Vagina (tissue), 2 donors: ENCODE measurements at regions not wholly inside any gene's neighbourhood (a gene's known extent, or its start where the extent isn't known, plus 50 kb on each side); places are given as distances from the start of the nearest gene placed in this dataset.

ENCODE experiments used
- DNase-seq, 2 donors: peaks; one replicate each; pipeline ENCODE4 v3.0.0-alpha.2; 2017; ENCODE audit errors: extremely low spot score in 2 of 2
- H3K27ac ChIP-seq: fragments of 200-600 bp; sonication (generic); one replicate; pipeline ENCODE4 v1.5.1; 2019
- H3K27me3 ChIP-seq: fragments of 200-600 bp; sonication (generic); one replicate; pipeline ENCODE4 v1.5.1; 2019
- H3K36me3 ChIP-seq, 2 donors: fragments of 200-600 bp; sonication (generic); one replicate each; pipeline ENCODE4 v1.5.1; 2017 to 2019
- H3K4me1 ChIP-seq: fragments of 200-600 bp; sonication (generic); one replicate; pipeline ENCODE4 v1.5.1; 2019
- H3K4me3 ChIP-seq, 2 donors: fragments of 200-600 bp; sonication (generic); 1 replicate in 1 of 2; 2 replicates in 1 of 2; pipeline ENCODE4 v1.5.1; 2016 to 2019
- H3K9me3 ChIP-seq: fragments of 200-600 bp; sonication (generic); one replicate; pipeline ENCODE4 v1.5.1; 2019
- CTCF ChIP-seq, 3 experiments: fragments of 450-650 bp in 2 of 3; fragments of 200-600 bp in 1 of 3; sonication (generic) in 1 of 3; IDR thresholded peaks; one replicate each; pipeline ENCODE4 v1.5.1; 2017 to 2019; ENCODE audit warnings: antibody characterized with exemption in 3 of 3, mild to moderate bottlenecking in 2 of 3, moderate library complexity in 2 of 3
- POLR2A ChIP-seq, 2 donors: fragments of 450-650 bp; IDR thresholded peaks; one replicate each; pipeline ENCODE4 v1.6.1; 2017; ENCODE audit warnings: antibody characterized with exemption in 2 of 2, mild to moderate bottlenecking in 2 of 2, moderate library complexity in 2 of 2
- POLR2AphosphoS5 ChIP-seq, 2 donors: sonication (generic); formaldehyde crosslinking; IDR thresholded peaks; one replicate each; pipeline ENCODE4 v1.9.0; 2017; ENCODE audit warnings: antibody characterized with exemption in 2 of 2, mild to moderate bottlenecking in 2 of 2, low read depth in 1 of 2; ENCODE audit not compliant: insufficient read depth in 1 of 2
- intact Hi-C: fragments of 100-400 bp; cut with DNase I; formaldehyde crosslinking; loops from one replicate; pipeline ENCODE4 v1.15.1; 2023

GRCh38 chr22:47315862-47316419, 553.5 kb downstream of the TBC1D22A start:
- TF ChIP-seq CTCF (IDR thresholded peaks at IDR 0.05) (no peak), POLR2A (IDR thresholded peaks at IDR 0.05) (no peak), POLR2AphosphoS5 (IDR thresholded peaks at IDR 0.05; ENCODE audit: insufficient read depth in 1 of 2, low read depth in 1 of 2) (no peak)
- intact Hi-C loops: no loop called here
- Histone ChIP-seq H3K27me3 (no peaks in the 10 kb centered on the region), H3K4me3 (no peak overlapping the region), H3K36me3 (no peaks in the 10 kb centered on the region), H3K27ac (no peak overlapping the region), H3K4me1 (no peaks in the 10 kb centered on the region), H3K9me3 (peaks cover 2% of the 10 kb centered on the region)
- DNase-seq: peak in 1 of 2 donors; percentile 58

- no peak overlapping the region for H3K27ac ChIP-seq
- no peaks in the 10 kb centered on the region for H3K9me3 ChIP-seq
- TF ChIP-seq POLR2AphosphoS5 (IDR thresholded peaks at IDR 0.05; ENCODE audit: insufficient read depth in 1 of 2, low read depth in 1 of 2) (no peak), POLR2A (IDR thresholded peaks at IDR 0.05) (no peak), CTCF (IDR thresholded peaks at IDR 0.05) (no peak)
- H3K36me3 ChIP-seq: no peaks in the 10 kb centered on the region
- H3K4me3 ChIP-seq: no peak overlapping the region
- H3K27me3 ChIP-seq: no peaks in the 10 kb centered on the region
- intact Hi-C loops: no loop called here
- H3K4me1 ChIP-seq: peaks cover 8% of the 10 kb centered on the region
- DNase-seq: no peak
Observed at GRCh38 chr22:47310601-47311000, 548.2 kb downstream of the TBC1D22A start.

- no peak for TF ChIP-seq POLR2AphosphoS5 (IDR thresholded peaks at IDR 0.05; ENCODE audit: insufficient read depth in 1 of 2, low read depth in 1 of 2)
- TF ChIP-seq POLR2A (IDR thresholded peaks at IDR 0.05): no peak
- Histone ChIP-seq H3K4me1 (peaks cover 8% of the 10 kb centered on the region), H3K9me3 (no peaks in the 10 kb centered on the region), H3K27ac (no peak overlapping the region), H3K4me3 (no peak overlapping the region), H3K36me3 (no peaks in the 10 kb centered on the region), H3K27me3 (no peaks in the 10 kb centered on the region)
- intact Hi-C loops: no loop called here
- DNase-seq: peak; percentile 8 to 81
Observed at GRCh38 chr22:47309946-47310345, 547.5 kb downstream of the TBC1D22A start.

GRCh38 chr22:47309476-47309875, 547.0 kb downstream of the TBC1D22A start:
- H3K4me3 ChIP-seq: no peak overlapping the region
- TF ChIP-seq POLR2AphosphoS5 (IDR thresholded peaks at IDR 0.05; ENCODE audit: insufficient read depth in 1 of 2, low read depth in 1 of 2) (no peak), POLR2A (IDR thresholded peaks at IDR 0.05) (no peak), CTCF (IDR thresholded peaks at IDR 0.05) (no peak)
- intact Hi-C loops: no loop called here
- H3K4me1 ChIP-seq: peaks cover 8% of the 10 kb centered on the region
- H3K27ac ChIP-seq: no peak overlapping the region
- H3K27me3 ChIP-seq: no peaks in the 10 kb centered on the region
- H3K36me3 ChIP-seq: no peaks in the 10 kb centered on the region
- DNase-seq: no peak
- no peaks in the 10 kb centered on the region for H3K9me3 ChIP-seq

GRCh38 chr22:47308886-47309285, 546.4 kb downstream of the TBC1D22A start:
- DNase-seq: peak; percentile 9 to 25
- intact Hi-C loops: no loop called here
- Histone ChIP-seq H3K27ac (no peak overlapping the region), H3K4me3 (no peak overlapping the region), H3K36me3 (no peaks in the 10 kb centered on the region), H3K27me3 (no peaks in the 10 kb centered on the region), H3K4me1 (peaks cover 8% of the 10 kb centered on the region), H3K9me3 (no peaks in the 10 kb centered on the region)
- TF ChIP-seq POLR2AphosphoS5 (IDR thresholded peaks at IDR 0.05; ENCODE audit: insufficient read depth in 1 of 2, low read depth in 1 of 2) (no peak), POLR2A (IDR thresholded peaks at IDR 0.05) (no peak), CTCF (IDR thresholded peaks at IDR 0.05) (no peak)
